H7 (cell line): ENCODE measurements at regions not wholly inside any gene's neighbourhood (a gene's known extent, or its start where the extent isn't known, plus 50 kb on each side); places are given as distances from the start of the nearest gene placed in this dataset.
"Not testable (repeated sequence)": the region's sequence is repeated elsewhere in the genome, so short reads cannot be mapped to it uniquely, and the experiment has no call there.

Experiments used
- DNase-seq: peaks from one replicate; pipeline ENCODE4 v3.0.0; 2012
- H3K27me3 ChIP-seq: 2 replicates; pipeline ENCODE4 v1.6.0; 2011; ENCODE audit warnings: mild to moderate bottlenecking, low read length; ENCODE audit not compliant: control insufficient read depth, insufficient read depth
- H3K36me3 ChIP-seq: replicated peaks from 2 replicates; pipeline ENCODE4 v1.5.1; 2011; ENCODE audit warnings: low read length; ENCODE audit not compliant: control insufficient read depth, insufficient read depth
- H3K4me3 ChIP-seq: 2 replicates; pipeline ENCODE4 v1.5.1; 2011; ENCODE audit warnings: low read depth, mild to moderate bottlenecking, control low read depth, low read length, moderate library complexity; ENCODE audit not compliant: insufficient read depth

GRCh38 chr2:87539151-87539943 lies 208.5 kb upstream of the PLGLB2 start:
- not testable (repeated sequence) for H3K4me3 ChIP-seq, H3K36me3 ChIP-seq, H3K27me3 ChIP-seq, DNase-seq

- not testable (repeated sequence) for H3K36me3 ChIP-seq, H3K4me3 ChIP-seq
Measured at GRCh38 chr2:87540242-87540641, 207.6 kb upstream of the PLGLB2 start.

DNA sequence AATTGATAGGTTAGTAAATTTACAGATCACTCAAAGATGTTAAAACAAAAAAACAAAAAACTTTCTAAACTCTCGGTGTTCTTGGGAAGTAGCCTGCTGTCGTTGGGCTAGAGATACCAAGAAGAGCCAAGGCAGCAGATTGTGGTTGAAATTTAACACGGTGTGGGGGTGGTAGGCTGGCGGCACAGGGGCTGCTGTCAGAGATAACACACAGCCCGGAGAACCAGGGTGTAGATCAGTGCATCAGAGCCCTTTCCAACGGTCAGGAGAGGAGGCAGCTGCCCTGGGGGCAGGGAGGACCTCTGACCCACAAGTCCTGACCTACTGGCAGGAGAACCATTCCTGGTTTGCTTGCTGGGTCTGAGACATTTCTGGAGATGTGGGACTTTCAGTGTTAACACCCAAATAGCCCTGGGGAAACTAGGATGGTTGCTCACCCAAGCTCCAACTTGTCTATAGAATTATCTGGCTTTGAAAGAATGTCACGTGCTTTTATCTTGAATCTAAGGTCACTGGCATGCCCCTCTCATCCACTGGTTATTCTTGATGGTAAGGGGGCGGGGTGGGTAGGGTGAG lies 205.2 kb upstream of the PLGLB2 start:
- H3K4me3 ChIP-seq, H3K36me3 ChIP-seq, DNase-seq, H3K27me3 ChIP-seq: not testable (repeated sequence)

More at GRCh38 chr2:87540242-87540641, 207.6 kb upstream of the PLGLB2 start:
- not testable (repeated sequence) for DNase-seq, H3K27me3 ChIP-seq

GRCh38 chr2:87543797-87544196 lies 204.1 kb upstream of the PLGLB2 start:
- H3K36me3 ChIP-seq, DNase-seq: not testable (repeated sequence)

DNA sequence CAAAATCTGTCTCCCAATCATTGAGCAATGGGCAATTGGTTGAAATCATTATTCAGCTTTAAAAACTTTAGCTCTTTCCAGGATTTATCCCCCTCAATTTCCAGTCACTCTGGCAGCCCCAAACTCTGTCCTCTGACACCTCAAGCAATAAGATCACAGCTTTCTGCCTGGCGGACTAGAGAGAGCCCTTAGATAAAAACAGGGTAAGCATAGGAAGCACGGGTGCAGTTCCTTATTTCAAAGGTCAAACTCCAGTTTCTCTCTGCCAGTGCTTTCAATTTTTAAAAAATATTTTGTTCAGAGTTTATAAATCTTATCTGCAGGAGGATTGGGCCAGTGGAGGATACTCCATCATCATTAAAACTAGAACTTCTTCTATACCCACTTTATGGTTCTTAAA lies 200.8 kb upstream of the PLGLB2 start:
- not testable (repeated sequence) for H3K4me3 ChIP-seq, DNase-seq, H3K36me3 ChIP-seq, H3K27me3 ChIP-seq

More at GRCh38 chr2:87543797-87544196, 204.1 kb upstream of the PLGLB2 start:
- H3K27me3 ChIP-seq, H3K4me3 ChIP-seq: not testable (repeated sequence)

DNA sequence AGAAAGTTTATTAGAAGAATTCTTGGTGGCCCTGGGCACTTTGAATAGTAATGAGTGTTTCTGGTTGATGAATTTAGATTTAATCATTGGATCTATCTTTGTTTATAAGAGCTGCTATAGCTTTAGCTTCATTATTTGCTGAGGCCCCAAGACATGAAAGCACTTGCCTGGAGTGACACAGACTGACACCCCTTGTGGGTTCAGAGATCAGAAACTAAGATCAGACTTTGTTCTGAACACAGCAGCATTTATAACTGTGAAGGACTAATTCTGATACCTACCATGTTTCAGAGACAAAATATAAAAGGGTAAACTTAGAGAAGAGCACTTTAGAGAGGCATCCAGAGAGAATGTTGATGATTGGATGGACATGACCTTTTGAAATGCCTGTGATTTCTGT lies 199.9 kb upstream of the PLGLB2 start:
- not testable (repeated sequence) for DNase-seq, H3K4me3 ChIP-seq, H3K36me3 ChIP-seq, H3K27me3 ChIP-seq

- not testable (repeated sequence) for H3K36me3 ChIP-seq, H3K27me3 ChIP-seq, DNase-seq, H3K4me3 ChIP-seq
Measured at GRCh38 chr2:87548681-87549536, 199.0 kb upstream of the PLGLB2 start.

DNA sequence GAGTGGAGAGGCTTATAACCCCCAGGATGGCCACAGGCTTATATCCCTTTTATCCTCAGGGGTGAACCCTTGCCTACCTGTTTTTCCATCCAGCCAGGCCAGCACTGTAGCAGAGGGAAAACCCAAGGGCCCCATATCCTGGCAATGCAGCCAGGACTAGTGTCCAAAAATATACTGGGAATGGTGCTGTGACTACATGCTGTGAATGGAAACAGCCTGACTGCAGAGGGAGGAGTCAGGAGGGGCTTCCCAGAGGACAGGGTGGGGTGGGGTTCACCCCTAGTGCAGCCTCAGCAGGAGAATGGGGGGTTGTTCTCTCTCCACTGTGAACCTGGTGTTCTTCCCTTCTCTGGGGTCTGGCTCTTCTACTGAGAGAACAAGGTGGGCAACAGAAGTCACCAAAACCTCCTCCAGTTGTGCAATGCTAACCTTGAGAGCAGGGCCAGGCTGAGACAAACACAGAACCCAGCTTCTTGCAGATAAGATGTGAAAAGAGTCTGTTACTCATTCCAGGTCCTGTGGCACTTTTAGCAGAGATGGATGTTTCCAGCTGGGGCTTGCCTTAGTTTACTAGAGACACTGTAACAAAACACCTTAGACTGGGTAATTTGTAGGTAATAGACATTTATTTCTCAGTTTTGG lies 198.2 kb upstream of the PLGLB2 start:
- H3K36me3 ChIP-seq, H3K27me3 ChIP-seq, H3K4me3 ChIP-seq: not testable (repeated sequence)
- DNase-seq: peak; percentile 1

- not testable (repeated sequence) for DNase-seq, H3K27me3 ChIP-seq, H3K36me3 ChIP-seq, H3K4me3 ChIP-seq
Measured at GRCh38 chr2:87554678-87555077, 193.2 kb upstream of the PLGLB2 start.

DNA sequence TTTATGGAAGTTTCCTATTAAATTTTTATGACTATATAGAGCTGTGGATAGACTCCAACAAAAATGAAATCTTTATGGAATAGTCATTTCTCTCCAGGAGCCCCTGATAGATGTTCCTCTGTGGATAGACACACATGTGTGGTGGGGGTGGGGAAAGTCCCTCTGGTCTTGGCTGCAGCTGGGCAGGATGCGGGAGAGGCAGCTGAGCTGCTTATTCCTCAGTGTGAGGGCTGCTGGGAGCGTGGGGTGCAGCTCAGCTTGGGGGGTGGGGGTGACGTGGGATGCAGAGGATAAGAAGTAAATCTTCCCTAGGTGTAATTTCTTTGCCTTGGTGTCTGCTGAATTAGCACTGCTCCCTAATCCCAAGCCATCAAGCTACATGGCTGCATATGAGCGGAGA lies 192.8 kb upstream of the PLGLB2 start:
- H3K36me3 ChIP-seq, DNase-seq, H3K4me3 ChIP-seq, H3K27me3 ChIP-seq: not testable (repeated sequence)

DNA sequence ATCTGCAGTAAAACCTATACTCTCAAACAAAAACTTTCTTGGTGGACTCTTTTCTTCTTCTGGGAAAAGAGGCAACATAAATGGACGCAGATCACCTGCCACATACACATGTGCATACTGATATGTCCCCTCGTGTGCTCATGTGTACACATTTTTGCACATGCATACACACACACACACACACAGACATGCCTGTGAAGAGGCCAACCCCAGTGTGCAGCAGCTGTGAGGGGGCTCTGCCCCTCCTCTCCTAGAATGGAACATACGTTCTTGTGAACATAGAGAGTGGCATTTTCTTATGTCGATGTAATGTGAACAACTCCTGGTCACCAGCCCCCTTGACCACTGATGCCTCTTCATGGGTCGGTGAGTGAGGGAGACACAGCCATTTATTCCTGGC lies 188.9 kb upstream of the PLGLB2 start:
- not testable (repeated sequence) for DNase-seq, H3K36me3 ChIP-seq, H3K27me3 ChIP-seq, H3K4me3 ChIP-seq

- H3K36me3 ChIP-seq, H3K27me3 ChIP-seq, H3K4me3 ChIP-seq, DNase-seq: not testable (repeated sequence)
Measured at GRCh38 chr2:87559735-87560134, 188.2 kb upstream of the PLGLB2 start.

DNA sequence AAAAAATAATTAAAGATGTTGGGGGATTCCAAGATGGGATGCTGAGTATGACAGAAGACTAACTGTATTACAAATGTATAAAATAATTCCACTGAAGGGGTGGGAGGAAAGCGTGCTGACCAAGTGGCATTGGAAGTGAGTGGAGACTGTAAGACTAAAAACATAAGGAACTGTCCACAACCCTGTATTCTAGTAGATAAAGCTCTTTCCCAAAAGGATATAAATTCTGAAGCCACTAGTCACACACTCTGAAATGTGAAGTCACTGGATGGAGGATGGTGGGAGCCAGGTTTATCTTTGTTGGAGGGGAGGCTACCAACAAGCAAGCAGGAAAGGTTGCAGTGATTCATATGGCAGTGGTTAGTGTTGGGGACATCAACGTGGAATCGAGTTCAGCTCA lies 182.8 kb upstream of the PLGLB2 start:
- H3K36me3 ChIP-seq, H3K4me3 ChIP-seq, DNase-seq, H3K27me3 ChIP-seq: not testable (repeated sequence)

- not testable (repeated sequence) for H3K27me3 ChIP-seq, H3K36me3 ChIP-seq, H3K4me3 ChIP-seq, DNase-seq
Measured at GRCh38 chr2:87566531-87566930, 181.4 kb upstream of the PLGLB2 start.
